ENCODE measurements at regions not wholly inside any gene's neighbourhood (a gene's known extent, or its start where the extent isn't known, plus 50 kb on each side); places are given as distances from the start of the nearest gene placed in this dataset.
"Not testable (repeated sequence)": the region's sequence is repeated elsewhere in the genome, so short reads cannot be mapped to it uniquely, and the experiment has no call there.

DNA sequence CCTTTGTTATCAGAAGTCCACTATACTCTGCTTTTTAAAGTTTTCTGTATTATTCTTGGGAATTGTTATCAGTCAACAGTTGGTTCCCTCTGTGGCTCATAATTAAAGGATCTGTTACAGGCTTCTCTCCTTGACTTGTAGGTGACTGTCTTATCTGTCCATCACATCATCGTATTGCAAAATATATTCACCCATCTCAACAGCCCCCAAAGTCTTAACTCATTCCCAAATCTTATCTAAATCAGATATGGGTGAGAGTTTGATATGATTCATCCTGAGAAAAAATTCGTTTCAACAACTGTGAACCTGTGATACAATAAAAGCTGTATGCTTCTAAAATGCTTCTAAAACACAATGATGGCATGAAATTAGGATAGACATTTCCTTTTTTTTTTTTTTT lies 1245.6 kb upstream of the RAG2 start:
- no peak for DNase-seq

GRCh38 chr11:37841016-37841415 lies 1243.0 kb upstream of the RAG2 start:
- no peak for DNase-seq

- not testable (repeated sequence) for DNase-seq
These were observed 1242.3 kb upstream of the RAG2 start for GRCh38 chr11:37840345-37840744.

GRCh38 chr11:37830529-37830928 lies 1232.5 kb upstream of the RAG2 start:
- peak; percentile 4 for DNase-seq

DNA sequence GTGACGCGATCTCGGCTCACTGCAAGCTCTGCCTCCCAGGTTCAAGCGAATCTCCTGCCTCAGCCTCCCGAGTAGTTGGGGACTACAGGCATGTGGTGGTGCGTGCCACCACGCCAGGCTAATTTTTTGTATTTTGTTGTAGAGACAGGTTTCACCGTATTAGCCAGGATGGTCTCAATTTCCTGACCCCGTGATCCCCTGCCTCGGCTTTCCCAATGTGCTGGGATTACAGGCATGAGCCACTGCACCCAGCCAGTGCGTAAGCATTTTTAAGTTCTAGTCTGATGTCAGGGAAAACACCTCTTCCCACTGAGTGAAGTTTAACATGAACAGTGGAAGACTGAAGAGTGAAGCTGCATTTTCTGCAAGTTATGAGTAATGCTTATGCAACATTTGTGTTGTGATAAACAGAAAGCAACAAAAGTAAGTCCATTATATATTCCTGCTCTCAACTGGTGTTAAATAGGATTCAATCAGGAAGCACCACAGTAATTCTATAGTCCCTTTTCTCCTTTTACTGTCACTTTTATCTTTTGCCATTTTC lies 1219.8 kb upstream of the RAG2 start:
- no peak for DNase-seq

DNA sequence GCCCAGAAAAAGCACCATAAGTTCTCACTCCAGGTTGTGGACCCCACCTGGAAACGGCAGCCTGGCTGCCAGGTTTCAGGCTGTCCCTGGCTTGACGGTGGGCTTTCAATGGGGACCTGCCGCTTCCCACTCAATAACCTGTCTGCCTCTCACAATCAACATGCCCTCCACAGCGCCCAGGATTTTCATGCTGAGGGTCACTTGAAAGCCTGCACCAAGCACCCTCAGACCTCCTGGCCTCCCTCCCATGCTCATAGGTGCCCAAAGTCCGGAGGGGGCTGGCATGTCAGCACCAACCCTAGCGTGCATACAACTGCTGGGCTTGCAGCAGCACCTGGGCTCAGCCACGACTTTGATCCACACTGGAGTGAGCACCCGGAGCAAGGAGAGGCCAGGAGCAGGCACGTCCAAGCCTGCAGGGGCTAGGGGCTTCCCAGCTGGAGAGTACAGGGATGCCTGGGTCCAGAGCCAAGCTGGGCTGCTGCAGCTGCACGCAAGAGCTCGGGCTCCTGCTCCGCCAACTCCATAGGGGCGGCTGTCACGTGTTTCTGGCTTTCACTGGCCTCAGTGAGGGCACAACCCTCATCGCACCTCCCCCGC lies 1214.3 kb upstream of the RAG2 start:
- DNase-seq, result no peak

GRCh38 chr11:37811349-37811748 lies 1213.3 kb upstream of the RAG2 start:
- DNase-seq, result no peak

- DNase-seq, result no peak
These were observed 1206.6 kb upstream of the RAG2 start for GRCh38 chr11:37804666-37805065.

GRCh38 chr11:37788141-37788877 lies 1190.3 kb upstream of the RAG2 start:
- no peak for DNase-seq

GRCh38 chr11:37786214-37786755 lies 1188.2 kb upstream of the RAG2 start:
- DNase-seq, result no peak

- DNase-seq, result no peak
These were observed 1176.4 kb upstream of the RAG2 start for GRCh38 chr11:37774441-37774840.

GRCh38 chr11:37770145-37770544 lies 1172.1 kb upstream of the RAG2 start:
- no peak for DNase-seq

DNA sequence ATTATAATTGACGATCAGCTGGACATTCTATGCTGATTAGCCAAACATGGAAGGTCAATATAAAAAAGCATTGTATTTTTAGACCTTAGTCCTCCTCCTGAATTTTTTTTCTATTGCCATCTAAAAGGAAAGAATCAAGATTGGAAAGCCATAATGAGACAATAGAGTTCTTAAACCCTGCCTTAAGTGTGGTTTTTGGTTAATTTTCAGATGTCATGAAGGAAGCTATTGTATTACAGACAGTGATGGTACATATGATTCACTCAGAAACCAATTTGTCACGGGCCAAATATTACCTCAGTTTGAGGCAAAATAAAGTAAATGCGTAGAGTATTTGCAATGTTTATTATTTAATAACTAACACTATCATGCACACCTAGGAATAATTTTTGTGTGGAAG lies 1164.0 kb upstream of the RAG2 start:
- no peak for DNase-seq

GRCh38 chr11:37755521-37755920 lies 1157.5 kb upstream of the RAG2 start:
- no peak for DNase-seq

GRCh38 chr11:37748641-37749040 lies 1150.6 kb upstream of the RAG2 start:
- no peak for DNase-seq

DNA sequence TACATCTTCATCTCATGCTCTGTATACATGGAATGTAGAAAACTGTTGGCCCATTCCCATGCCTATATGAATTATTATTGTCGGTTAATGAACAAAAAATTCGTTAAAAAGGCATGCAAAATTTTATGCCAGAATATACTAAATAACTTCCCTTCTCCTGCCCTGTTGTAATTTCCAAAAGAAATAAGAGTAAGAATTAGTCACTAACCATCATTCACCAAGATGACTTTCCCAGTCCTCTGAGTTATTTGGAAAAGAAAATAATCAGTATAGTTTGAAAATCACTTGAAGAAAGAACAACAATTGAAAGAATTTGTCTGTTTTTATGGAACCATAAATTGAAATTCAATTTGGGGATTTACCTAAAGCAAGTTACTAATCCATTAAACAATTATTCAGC lies 1149.1 kb upstream of the RAG2 start:
- no peak for DNase-seq

DNA sequence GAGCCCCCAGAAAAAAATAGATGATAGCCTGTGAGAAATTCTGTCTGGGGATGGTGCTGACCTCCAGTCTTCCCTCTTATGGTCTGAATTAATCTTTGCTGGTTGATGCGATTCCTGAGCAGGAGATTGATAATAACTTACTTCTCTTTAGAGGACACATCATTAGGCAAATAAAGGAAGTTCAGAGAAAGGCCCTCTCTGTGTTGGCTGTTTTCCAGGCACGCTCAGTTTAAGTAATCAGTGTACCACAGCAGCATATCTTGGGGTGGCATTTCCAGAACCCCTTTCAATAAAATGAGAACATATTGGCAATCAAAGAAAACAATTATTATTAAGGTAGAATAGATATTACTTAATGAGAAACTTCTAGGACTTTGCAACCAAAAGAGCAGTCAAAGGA lies 1129.3 kb upstream of the RAG2 start:
- no peak for DNase-seq

GRCh38 chr11:37724315-37724714 lies 1126.3 kb upstream of the RAG2 start:
- DNase-seq, result no peak

GRCh38 chr11:37721485-37721884 lies 1123.4 kb upstream of the RAG2 start:
- DNase-seq, result no peak

DNA sequence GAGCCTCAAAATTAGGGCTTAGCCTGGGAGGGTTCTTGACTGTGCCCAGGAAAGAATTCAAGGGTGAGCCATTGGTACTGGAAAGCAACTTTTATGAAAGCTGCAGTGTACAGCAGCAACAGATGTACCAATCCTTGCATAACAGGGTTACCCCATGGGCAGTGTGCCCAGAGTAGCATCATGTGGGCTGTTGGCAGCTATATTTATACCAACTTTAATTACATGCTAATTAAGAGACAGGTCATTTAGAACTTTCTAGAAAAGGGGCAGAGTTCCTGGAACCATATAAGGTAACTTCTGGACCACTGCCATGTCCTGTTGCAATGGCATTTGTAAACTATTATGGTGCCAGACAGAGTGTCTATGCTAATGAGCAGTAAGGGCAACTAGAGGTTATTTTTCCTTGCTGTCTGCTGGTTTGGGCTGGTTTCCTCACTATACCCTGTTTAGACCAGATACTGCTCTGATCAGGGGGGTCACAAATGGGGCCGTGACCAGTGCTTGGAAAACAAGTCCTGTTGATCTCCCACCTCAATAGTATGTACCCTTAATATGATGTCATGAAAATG lies 1120.5 kb upstream of the RAG2 start:
- no peak for DNase-seq

DNA sequence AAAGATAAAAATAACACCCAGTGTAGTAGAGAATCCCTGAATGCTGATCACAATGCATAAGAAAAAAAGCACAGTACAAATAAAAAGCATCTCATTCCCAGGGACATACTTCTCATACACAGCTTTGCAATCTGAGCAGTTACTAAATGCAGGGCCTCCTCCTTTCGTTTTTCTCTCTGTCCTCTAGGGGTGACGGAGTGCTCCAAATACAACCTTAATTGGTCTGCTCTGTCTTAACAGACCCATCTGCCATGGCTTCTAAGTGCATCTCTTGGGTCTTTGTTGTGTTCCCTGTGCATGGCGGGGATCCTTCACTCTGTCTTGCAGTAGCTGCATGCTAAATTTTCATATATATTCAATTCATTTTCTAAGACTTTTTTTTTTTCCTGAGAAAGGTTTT lies 1114.2 kb upstream of the RAG2 start:
- no peak for DNase-seq

- no peak for DNase-seq
These were observed 1112.0 kb upstream of the RAG2 start for GRCh38 chr11:37710031-37710430.

DNA sequence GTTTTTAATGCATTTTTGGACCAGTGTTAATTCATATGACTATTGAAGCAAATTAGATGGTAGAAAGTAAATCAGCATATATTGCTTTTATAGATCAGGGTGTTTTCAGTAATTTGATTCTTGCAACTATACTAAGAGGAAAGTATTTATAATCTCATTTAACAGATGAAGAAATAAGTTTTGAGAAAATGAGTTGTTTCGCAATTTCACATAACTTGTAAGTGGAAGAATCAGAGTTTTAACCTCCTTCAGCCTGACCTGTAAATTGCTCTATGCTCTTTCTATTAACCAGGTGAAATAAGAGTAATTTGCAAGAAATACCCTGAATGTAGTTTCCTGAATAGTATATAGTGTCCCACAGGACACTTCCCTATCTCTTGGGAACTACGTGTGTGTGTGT lies 1106.8 kb upstream of the RAG2 start:
- no peak for DNase-seq

GRCh38 chr11:37699644-37700043 lies 1101.6 kb upstream of the RAG2 start:
- DNase-seq, result no peak
